Type B pancreatic cell (in vitro differentiated cells): ENCODE measurements at regions not wholly inside any gene's neighbourhood (a gene's known extent, or its start where the extent isn't known, plus 50 kb on each side); places are given as distances from the start of the nearest gene placed in this dataset.

Source experiments
- DNase-seq: peaks from one replicate; pipeline ENCODE4 v3.0.0; 2021; ENCODE audit warnings: mixed read lengths; ENCODE audit not compliant: unreplicated experiment; ENCODE audit errors: extremely low spot score
- H3K27ac Mint-ChIP-seq: 2 replicates; pipeline ENCODE4 v1.8.0; 2021; ENCODE audit warnings: mild to moderate bottlenecking, mixed read lengths
- H3K27me3 Mint-ChIP-seq: 2 replicates; pipeline ENCODE4 v1.8.0; 2021; ENCODE audit warnings: mixed read lengths
- H3K36me3 Mint-ChIP-seq: 2 replicates; pipeline ENCODE4 v1.8.0; 2021; ENCODE audit warnings: mixed read lengths
- H3K4me1 Mint-ChIP-seq: one replicate; pipeline ENCODE4 v1.8.0; 2021; ENCODE audit warnings: mixed read lengths; ENCODE audit not compliant: unreplicated experiment
- H3K4me3 Mint-ChIP-seq: 2 replicates; pipeline ENCODE4 v1.8.0; 2021; ENCODE audit warnings: mild to moderate bottlenecking, mixed read lengths
- H3K9me3 Mint-ChIP-seq: 2 replicates; pipeline ENCODE4 v1.8.0; 2021; ENCODE audit warnings: mixed read lengths
- CTCF ChIP-seq: fragments of 200-600 bp; sonication (generic); conservative IDR thresholded peaks from 2 replicates; pipeline ENCODE4 v1.5.0; 2021; ENCODE audit warnings: antibody characterized with exemption, mild to moderate bottlenecking

- H3K4me3 Mint-ChIP-seq: no peak overlapping the region
- no peak overlapping the region for H3K27ac Mint-ChIP-seq
- no peak for TF ChIP-seq CTCF
- no peaks in the 10 kb centered on the region for H3K36me3 Mint-ChIP-seq
- H3K9me3 Mint-ChIP-seq: no peaks in the 10 kb centered on the region
- H3K27me3 Mint-ChIP-seq: no peaks in the 10 kb centered on the region
- no peak for DNase-seq
- H3K4me1 Mint-ChIP-seq: peaks cover 11% of the 10 kb centered on the region
Measured at GRCh38 chr5:34516686-34517085, 139.4 kb upstream of the RAI14 start.

GRCh38 chr5:34517249-34517648 is 138.9 kb upstream of the RAI14 start:
- no peaks in the 10 kb centered on the region for H3K9me3 Mint-ChIP-seq
- no peak overlapping the region for H3K4me3 Mint-ChIP-seq
- no peak overlapping the region for H3K27ac Mint-ChIP-seq
- TF ChIP-seq CTCF: no peak
- no peaks in the 10 kb centered on the region for H3K27me3 Mint-ChIP-seq
- DNase-seq: no peak
- no peaks in the 10 kb centered on the region for H3K36me3 Mint-ChIP-seq
- H3K4me1 Mint-ChIP-seq: peaks cover 5% of the 10 kb centered on the region

- no peak for TF ChIP-seq CTCF
- Mint-ChIP-seq H3K27me3 (no peaks in the 10 kb centered on the region), H3K36me3 (no peaks in the 10 kb centered on the region), H3K27ac (no peak overlapping the region), H3K9me3 (no peaks in the 10 kb centered on the region), H3K4me3 (no peak overlapping the region), H3K4me1 (peaks cover 13% of the 10 kb centered on the region)
- no peak for DNase-seq
Measured at GRCh38 chr5:34519489-34520220, 136.5 kb upstream of the RAI14 start.

- H3K9me3 Mint-ChIP-seq: no peaks in the 10 kb centered on the region
- no peak for DNase-seq
- TF ChIP-seq CTCF: no peak
Measured at GRCh38 chr5:34521628-34522290, 134.4 kb upstream of the RAI14 start.

GRCh38 chr5:34522599-34523386 is 133.3 kb upstream of the RAI14 start:
- H3K36me3 Mint-ChIP-seq: no peaks in the 10 kb centered on the region
- peak; percentile 88 for TF ChIP-seq CTCF
- peak overlapping the region; percentile 46 for H3K27ac Mint-ChIP-seq

More at GRCh38 chr5:34521628-34522290, 134.4 kb upstream of the RAI14 start:
- peak overlapping the region; percentile 46 for H3K27ac Mint-ChIP-seq
- no peak overlapping the region for H3K4me3 Mint-ChIP-seq
- peaks cover 13% of the 10 kb centered on the region for H3K4me1 Mint-ChIP-seq
- H3K27me3 Mint-ChIP-seq: no peaks in the 10 kb centered on the region
- H3K36me3 Mint-ChIP-seq: no peaks in the 10 kb centered on the region

More at GRCh38 chr5:34522599-34523386, 133.3 kb upstream of the RAI14 start:
- Mint-ChIP-seq H3K4me3 (peak overlapping the region; percentile 49), H3K27me3 (no peaks in the 10 kb centered on the region), H3K9me3 (no peaks in the 10 kb centered on the region), H3K4me1 (peaks cover 13% of the 10 kb centered on the region)
- no peak for DNase-seq
